ENCODE measurements at regions not wholly inside any gene's neighbourhood (a gene's known extent, or its start where the extent isn't known, plus 50 kb on each side); places are given as distances from the start of the nearest gene placed in this dataset.

GRCh38 chr2:85951351-85952067, 62.7 kb upstream of the ST3GAL5 start (continued):
- no peak for TF ChIP-seq REST (IDR thresholded peaks at IDR 0.05; ENCODE audit: low read depth, low read length)
- no peak for TF ChIP-seq BMI1 (IDR thresholded peaks at IDR 0.05; ENCODE audit: borderline replicate concordance)
- TF ChIP-seq CHD1 (IDR thresholded peaks at IDR 0.05; ENCODE audit: low read depth, low read length), result no peak

GRCh38 chr2:85950743-85951142, 62.0 kb upstream of the ST3GAL5 start:
- intact Hi-C loops (cut with micrococcal nuclease; ENCODE audit: unreplicated experiment) (no loop called here), in situ Hi-C loops (cut with MboI) (no loop called here)
- ChIA-PET RAD21 (ENCODE audit: unreplicated experiment) (no interaction called here), CTCF (no interaction called here), POLR2A (no interaction called here), SMC1A (ENCODE audit: uncharacterized antibody, unreplicated experiment) (interaction anchor here (0.7 to 2.4 kb wide), 5 partner anchors 9 to 156 kb away, joined by 3 to 6 read pairs (median 3); no protein-coding TSS in a partner anchor)
- Histone ChIP-seq H3K36me3 (ENCODE audit: control insufficient read depth in 2 of 2, insufficient read depth in 2 of 2, low read length in 1 of 2) (no peaks in the 10 kb centered on the region), H3K4me2 (ENCODE audit: control insufficient read depth, insufficient read depth) (no peak overlapping the region), H3K79me2 (ENCODE audit: control insufficient read depth, insufficient read depth, low read length) (no peaks in the 10 kb centered on the region), H3K4me1 (ENCODE audit: control insufficient read depth, insufficient read depth, low read length) (no peaks in the 10 kb centered on the region), H3K9ac (ENCODE audit: control insufficient read depth, insufficient read depth, low read length) (no peak overlapping the region), H3K4me3 (no peak overlapping the region), H3K27me3 (replicated peaks in 1 of 2; ENCODE audit: control insufficient read depth in 2 of 2, insufficient read depth in 2 of 2, low read length in 1 of 2) (no peaks in the 10 kb centered on the region), H2AFZ (ENCODE audit: control insufficient read depth, low read depth, low read length) (no peak overlapping the region), H3K27ac (ENCODE audit: control insufficient read depth, insufficient read depth) (no peak overlapping the region), H3K9me3 (replicated peaks; ENCODE audit: control insufficient read depth, insufficient read depth, low read length) (no peaks in the 10 kb centered on the region; the same call in 1 of the 3 replicates), H4K20me1 (ENCODE audit: control insufficient read depth, insufficient read depth) (no peaks in the 10 kb centered on the region)
- BruUV-seq (replicated peaks), result no TSS peak
- FAIRE-seq, result no peak
- DNase-seq (ENCODE audit: low read depth, low spot score), result no peak
- ATAC-seq, result no peak
- WGBS (ENCODE audit: insufficient coverage, insufficient replicate concordance, low lambda C conversion rate, missing lambda C conversion rate), result 91% methylated on average over 4 of the region's 4 CpGs
- no peak for TF ChIP-seq ZBTB11 (CRISPR knock-in tag; IDR thresholded peaks at IDR 0.05)
- TF ChIP-seq RFX5 (IDR thresholded peaks at IDR 0.05; ENCODE audit: low read depth, low read length), result no peak
- no peak for TF ChIP-seq HDAC6 (IDR thresholded peaks at IDR 0.05; ENCODE audit: unreplicated experiment)
- no peak for TF ChIP-seq IRF4 (IDR thresholded peaks at IDR 0.05; ENCODE audit: low read depth, low read length)
- TF ChIP-seq MEF2A (IDR thresholded peaks at IDR 0.05; ENCODE audit: insufficient read depth, low read depth, low read length), result no peak
- no peak for TF ChIP-seq FOS (IDR thresholded peaks at IDR 0.05; ENCODE audit: borderline replicate concordance, extremely low read depth, insufficient read length)
- TF ChIP-seq NKRF (conservative IDR thresholded peaks at IDR 0.05), result no peak
- TF ChIP-seq POLR2A (IDR thresholded peaks at IDR 0.05; ENCODE audit: low read depth, low read length), result no peak
- no peak for TF ChIP-seq TBL1XR1 (IDR thresholded peaks at IDR 0.05; ENCODE audit: low read depth, low read length)
- TF ChIP-seq SIN3A (IDR thresholded peaks at IDR 0.05; ENCODE audit: low read depth, low read length), result no peak
- TF ChIP-seq NFXL1 (IDR thresholded peaks at IDR 0.05; ENCODE audit: borderline replicate concordance), result no peak
- TF ChIP-seq HDGF (IDR thresholded peaks at IDR 0.05), result no peak
- no peak for TF ChIP-seq RBBP5 (conservative IDR thresholded peaks at IDR 0.05)

All from GM12878 (cell line).